CD14-positive monocyte (primary cell): ENCODE measurements at regions not wholly inside any gene's neighbourhood (a gene's known extent, or its start where the extent isn't known, plus 50 kb on each side); places are given as distances from the start of the nearest gene placed in this dataset.

Experiments used
- DNase-seq, 3 donors: peaks; one replicate each; pipeline ENCODE4 v3.0.0-alpha.2; 2011 to 2022
- H2AFZ ChIP-seq: 2 replicates; pipeline ENCODE4 v1.6.0; 2012; ENCODE audit warnings: mild to moderate bottlenecking, low read depth, low read length, inconsistent platforms; ENCODE audit not compliant: insufficient read depth, poor library complexity, severe bottlenecking
- H3K27ac ChIP-seq, 2 donors: 1 replicate in 1 of 2; 2 replicates in 1 of 2; pipeline ENCODE4 v1.5.1; 2012 to 2013; ENCODE audit warnings: low read length in 2 of 2, control low read depth in 1 of 2, inconsistent platforms in 1 of 2, low read depth in 1 of 2, mild to moderate bottlenecking in 1 of 2
- H3K27me3 ChIP-seq, 2 donors: one replicate each; pipeline versions ENCODE4 v1.6.0 to v1.6.1; 2011 to 2013; ENCODE audit warnings: low read length in 2 of 2; ENCODE audit not compliant: control insufficient read depth in 2 of 2, insufficient read depth in 2 of 2
- H3K36me3 ChIP-seq, 2 donors: replicated peaks in 1 of 2; 1 replicate in 1 of 2; 2 replicates in 1 of 2; pipeline versions ENCODE4 v1.5.1 to v1.6.1; 2012 to 2013; ENCODE audit warnings: low read length in 2 of 2, control low read depth in 1 of 2, inconsistent platforms in 1 of 2, mild to moderate bottlenecking in 1 of 2; ENCODE audit not compliant: insufficient read depth in 2 of 2, control insufficient read depth in 1 of 2
- H3K4me1 ChIP-seq, 2 donors: 1 replicate in 1 of 2; 2 replicates in 1 of 2; pipeline versions ENCODE4 v1.5.1 to v1.6.1; 2012 to 2013; ENCODE audit warnings: low read length in 2 of 2, control low read depth in 1 of 2, inconsistent platforms in 1 of 2, mild to moderate bottlenecking in 1 of 2, moderate library complexity in 1 of 2; ENCODE audit not compliant: insufficient read depth in 2 of 2, control insufficient read depth in 1 of 2
- H3K4me2 ChIP-seq: replicated peaks from 2 replicates; pipeline ENCODE3; 2012; ENCODE audit warnings: low read length, moderate library complexity, mild to moderate bottlenecking; ENCODE audit not compliant: poor library complexity, severe bottlenecking; ENCODE audit errors: extremely low read depth
- H3K4me3 ChIP-seq, 3 experiments: fragments of 200-600 bp in 1 of 3; sonication (generic) in 1 of 3; replicated peaks in 1 of 3; 1 replicate in 2 of 3; 2 replicates in 1 of 3; pipeline ENCODE4 v1.5.1; 2011 to 2013; ENCODE audit warnings: low read length in 3 of 3, mild to moderate bottlenecking in 3 of 3, control low read depth in 2 of 3, low read depth in 2 of 3, inconsistent platforms in 1 of 3, moderate library complexity in 1 of 3
- H3K79me2 ChIP-seq: 2 replicates; pipeline ENCODE4 v1.6.0; 2012; ENCODE audit warnings: mild to moderate bottlenecking, control low read depth, inconsistent platforms, low read length, moderate library complexity; ENCODE audit not compliant: insufficient read depth
- H3K9ac ChIP-seq: 2 replicates; pipeline ENCODE4 v1.6.0; 2017; ENCODE audit warnings: low read length, mild to moderate bottlenecking; ENCODE audit not compliant: insufficient read depth, poor library complexity, severe bottlenecking
- H3K9me3 ChIP-seq, 2 donors: replicated peaks in 1 of 2; 1 replicate in 1 of 2; 2 replicates in 1 of 2; pipeline versions ENCODE4 v1.5.1 to v1.6.1; 2012 to 2013; ENCODE audit warnings: low read length in 2 of 2, control low read depth in 1 of 2; ENCODE audit not compliant: control insufficient read depth in 1 of 2, insufficient read depth in 1 of 2
- H4K20me1 ChIP-seq: 2 replicates; pipeline ENCODE4 v1.6.0; 2012; ENCODE audit warnings: mild to moderate bottlenecking, low read length, control low read depth, moderate library complexity; ENCODE audit not compliant: insufficient read depth
- H3K27ac Mint-ChIP-seq, 7 donors: one replicate each; pipeline ENCODE4 v1.8.0; 2020; ENCODE audit warnings: mild to moderate bottlenecking in 7 of 7, mixed read lengths in 7 of 7, moderate library complexity in 6 of 7, inconsistent platforms in 2 of 7
- H3K27me3 Mint-ChIP-seq, 3 donors: one replicate each; pipeline ENCODE4 v1.8.0; 2021 to 2022; ENCODE audit warnings: low read depth in 3 of 3, mild to moderate bottlenecking in 3 of 3, mixed read lengths in 3 of 3, moderate library complexity in 3 of 3, inconsistent platforms in 1 of 3
- H3K36me3 Mint-ChIP-seq, 2 donors: one replicate each; pipeline ENCODE4 v1.8.0; 2020; ENCODE audit warnings: mixed read lengths in 2 of 2, inconsistent platforms in 1 of 2, mild to moderate bottlenecking in 1 of 2
- H3K4me1 Mint-ChIP-seq: one replicate; pipeline ENCODE4 v1.8.0; 2020; ENCODE audit warnings: mild to moderate bottlenecking, mixed read lengths
- H3K4me3 Mint-ChIP-seq, 2 donors: one replicate each; pipeline ENCODE4 v1.8.0; 2020; ENCODE audit warnings: mild to moderate bottlenecking in 2 of 2, mixed read lengths in 2 of 2, moderate library complexity in 1 of 2
- H3K9me3 Mint-ChIP-seq, 7 donors: one replicate each; pipeline ENCODE4 v1.8.0; 2020 to 2022; ENCODE audit warnings: mixed read lengths in 7 of 7, mild to moderate bottlenecking in 6 of 7, moderate library complexity in 6 of 7, inconsistent platforms in 2 of 7
- WGBS: methylation state at CpG from one replicate; pipeline ENCODE4 v1.1.5; 2013; ENCODE audit warnings: missing lambda C conversion rate; ENCODE audit not compliant: insufficient coverage; 5-methylcytosine and 5-hydroxymethylcytosine counted together
- intact Hi-C, 2 donors: fragments of 100-400 bp; cut with micrococcal nuclease; formaldehyde crosslinking; loops; one replicate each; pipeline versions ENCODE4 v1.15.0 to v1.15.1; 2023
- TF ChIP-seq, protein P1 (sequence below): fragments of 200-600 bp; IDR thresholded peaks from one replicate; pipeline ENCODE4 v1.8.0; 2022; ENCODE audit warnings: antibody characterized with exemption, mild to moderate bottlenecking

DNA sequence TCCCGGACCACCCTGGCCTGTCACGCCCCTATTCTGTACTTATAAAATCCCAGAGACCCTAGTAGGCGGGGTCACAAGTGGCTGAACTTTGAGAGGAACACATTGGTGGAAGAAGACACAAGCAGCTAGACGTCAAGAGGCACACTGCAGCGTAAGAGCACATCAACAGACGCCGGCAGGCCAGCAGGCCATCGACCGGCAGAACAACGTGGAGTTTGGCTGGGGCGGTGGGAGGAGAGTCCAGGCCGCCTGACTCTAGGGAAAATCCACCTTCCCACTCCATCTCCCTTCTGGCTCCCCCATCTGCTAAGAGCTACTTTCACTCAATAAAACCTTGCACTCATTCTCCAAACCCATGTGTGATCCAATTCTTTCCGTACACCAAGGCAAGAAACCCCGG lies 601.8 kb upstream of the CDH2 start:
- Mint-ChIP-seq H3K36me3 (no peaks in the 10 kb centered on the region), H3K4me1 (no peaks in the 10 kb centered on the region), H3K4me3 (no peak overlapping the region), H3K9me3 (peaks cover 0 to 12% (median 0%) of the 10 kb centered on the region in 7 donors), H3K27me3 (peaks cover 0 to 1% (median 0%) of the 10 kb centered on the region in 3 donors), H3K27ac (peak overlapping the region in 1 of 7 donors; percentile 58)
- Histone ChIP-seq H3K36me3 (no peaks in the 10 kb centered on the region), H4K20me1 (no peaks in the 10 kb centered on the region), H3K4me1 (no peaks in the 10 kb centered on the region), H3K9me3 (peaks cover 0 to 4% of the 10 kb centered on the region in 2 donors), H3K27me3 (no peaks in the 10 kb centered on the region), H2AFZ (no peak overlapping the region), H3K79me2 (no peaks in the 10 kb centered on the region), H3K4me2 (no peak overlapping the region), H3K27ac (no peak overlapping the region), H3K4me3 (no peak overlapping the region), H3K9ac (no peak overlapping the region)
- TF ChIP-seq, protein P1, sequence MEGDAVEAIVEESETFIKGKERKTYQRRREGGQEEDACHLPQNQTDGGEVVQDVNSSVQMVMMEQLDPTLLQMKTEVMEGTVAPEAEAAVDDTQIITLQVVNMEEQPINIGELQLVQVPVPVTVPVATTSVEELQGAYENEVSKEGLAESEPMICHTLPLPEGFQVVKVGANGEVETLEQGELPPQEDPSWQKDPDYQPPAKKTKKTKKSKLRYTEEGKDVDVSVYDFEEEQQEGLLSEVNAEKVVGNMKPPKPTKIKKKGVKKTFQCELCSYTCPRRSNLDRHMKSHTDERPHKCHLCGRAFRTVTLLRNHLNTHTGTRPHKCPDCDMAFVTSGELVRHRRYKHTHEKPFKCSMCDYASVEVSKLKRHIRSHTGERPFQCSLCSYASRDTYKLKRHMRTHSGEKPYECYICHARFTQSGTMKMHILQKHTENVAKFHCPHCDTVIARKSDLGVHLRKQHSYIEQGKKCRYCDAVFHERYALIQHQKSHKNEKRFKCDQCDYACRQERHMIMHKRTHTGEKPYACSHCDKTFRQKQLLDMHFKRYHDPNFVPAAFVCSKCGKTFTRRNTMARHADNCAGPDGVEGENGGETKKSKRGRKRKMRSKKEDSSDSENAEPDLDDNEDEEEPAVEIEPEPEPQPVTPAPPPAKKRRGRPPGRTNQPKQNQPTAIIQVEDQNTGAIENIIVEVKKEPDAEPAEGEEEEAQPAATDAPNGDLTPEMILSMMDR, result no peak
- intact Hi-C loops, result no loop called here
- 95% methylated on average over 8 of the region's 14 CpGs for WGBS
- no peak for DNase-seq

DNA sequence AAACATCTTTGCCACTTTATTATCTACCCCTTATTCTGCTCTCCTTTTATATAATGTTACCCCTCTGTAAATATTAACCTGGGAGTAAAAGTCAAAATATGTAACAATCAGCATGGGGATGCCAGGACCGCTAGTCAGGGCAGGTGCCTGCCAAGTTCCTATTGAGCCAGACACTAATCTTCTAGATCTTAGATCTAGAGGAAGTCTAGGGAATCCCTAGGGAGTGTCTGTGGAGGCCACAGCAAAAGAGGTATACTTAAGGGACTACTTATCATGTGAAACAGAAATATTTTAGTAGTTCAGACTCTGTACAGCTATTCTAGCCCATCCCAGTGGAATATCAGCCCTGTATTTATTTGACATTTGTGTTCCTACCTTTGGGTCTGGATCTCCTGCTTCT lies 600.8 kb upstream of the CDH2 start:
- Mint-ChIP-seq H3K4me3 (no peak overlapping the region), H3K4me1 (peaks cover 1% of the 10 kb centered on the region), H3K27me3 (peaks cover 0 to 1% (median 0%) of the 10 kb centered on the region in 3 donors), H3K9me3 (peaks cover 0 to 12% (median 0%) of the 10 kb centered on the region in 7 donors), H3K36me3 (no peaks in the 10 kb centered on the region), H3K27ac (no peak overlapping the region)
- Histone ChIP-seq H3K4me1 (no peaks in the 10 kb centered on the region), H3K36me3 (no peaks in the 10 kb centered on the region), H2AFZ (no peak overlapping the region), H3K9me3 (peaks cover 0 to 4% of the 10 kb centered on the region in 2 donors), H4K20me1 (no peaks in the 10 kb centered on the region), H3K9ac (no peak overlapping the region), H3K27ac (no peak overlapping the region), H3K4me3 (no peak overlapping the region), H3K79me2 (no peaks in the 10 kb centered on the region), H3K4me2 (no peak overlapping the region), H3K27me3 (no peaks in the 10 kb centered on the region)
- no peak for DNase-seq
- intact Hi-C loops, result no loop called here
- no CpG with 5 or more reads among the region's 1 CpG for WGBS
- TF ChIP-seq, protein P1, result no peak
